ENCODE measurements at regions not wholly inside any gene's neighbourhood (a gene's known extent, or its start where the extent isn't known, plus 50 kb on each side); places are given as distances from the start of the nearest gene placed in this dataset.

GRCh38 chr4:66524781-66525180 is 854.5 kb upstream of the EPHA5 start:
- ChIA-PET CTCF (no interaction called here), POLR2A (no interaction called here)
- DNase-seq (ENCODE audit: extremely low spot score): no peak
- no peak for TF ChIP-seq LEF1 (IDR thresholded peaks at IDR 0.05; ENCODE audit: borderline replicate concordance)
- TF ChIP-seq ZNF384 (IDR thresholded peaks at IDR 0.05): no peak
- TF ChIP-seq ELF4 (IDR thresholded peaks at IDR 0.05): no peak
- no peak for TF ChIP-seq FOXK2 (IDR thresholded peaks at IDR 0.05)
- TF ChIP-seq PKNOX1 (IDR thresholded peaks at IDR 0.05): no peak
- no peak for TF ChIP-seq SUZ12 (IDR thresholded peaks at IDR 0.05)
- TF ChIP-seq FOXA1 (IDR thresholded peaks at IDR 0.05): no peak
- no peak for TF ChIP-seq BHLHE40 (IDR thresholded peaks at IDR 0.05; ENCODE audit: borderline replicate concordance)
- no peak for TF ChIP-seq FOXM1 (IDR thresholded peaks at IDR 0.05; ENCODE audit: borderline replicate concordance)

- ChIA-PET CTCF (no interaction called here), POLR2A (no interaction called here)
- no peak for DNase-seq (ENCODE audit: extremely low spot score)
- TF ChIP-seq ZNF384 (IDR thresholded peaks at IDR 0.05): no peak
Observed at GRCh38 chr4:66522244-66522643, 852.0 kb upstream of the EPHA5 start.

- ChIA-PET CTCF (no interaction called here), POLR2A (no interaction called here)
- no peak for TF ChIP-seq FOXK2 (IDR thresholded peaks at IDR 0.05)
- no peak for TF ChIP-seq ELF4 (IDR thresholded peaks at IDR 0.05)
- TF ChIP-seq FOXA1 (IDR thresholded peaks at IDR 0.05): no peak
- TF ChIP-seq ZNF384 (IDR thresholded peaks at IDR 0.05): no peak
- no peak for TF ChIP-seq NFRKB (IDR thresholded peaks at IDR 0.05)
- no peak for TF ChIP-seq PKNOX1 (IDR thresholded peaks at IDR 0.05)
- no peak for DNase-seq (ENCODE audit: extremely low spot score)
Observed at GRCh38 chr4:66516940-66517339, 846.7 kb upstream of the EPHA5 start.

- POLR2A ChIA-PET: no interaction called here
- DNase-seq (ENCODE audit: extremely low spot score): no peak
- no peak for TF ChIP-seq FOXM1 (IDR thresholded peaks at IDR 0.05; ENCODE audit: borderline replicate concordance)
- TF ChIP-seq HDGF (IDR thresholded peaks at IDR 0.05; ENCODE audit: borderline replicate concordance): no peak
- TF ChIP-seq SUZ12 (IDR thresholded peaks at IDR 0.05): no peak
- no peak for TF ChIP-seq ELF4 (IDR thresholded peaks at IDR 0.05)
- TF ChIP-seq L3MBTL2 (conservative IDR thresholded peaks at IDR 0.05): no peak
- TF ChIP-seq TARDBP (IDR thresholded peaks at IDR 0.05): no peak
- TF ChIP-seq FOXA1 (IDR thresholded peaks at IDR 0.05): no peak
- no peak for TF ChIP-seq BHLHE40 (IDR thresholded peaks at IDR 0.05; ENCODE audit: borderline replicate concordance)
- TF ChIP-seq LEF1 (IDR thresholded peaks at IDR 0.05; ENCODE audit: borderline replicate concordance): no peak
- TF ChIP-seq FOXK2 (IDR thresholded peaks at IDR 0.05): no peak
- TF ChIP-seq SP1 (IDR thresholded peaks at IDR 0.05): no peak
- no peak for TF ChIP-seq CTBP1 (IDR thresholded peaks at IDR 0.05; ENCODE audit: borderline replicate concordance)
- TF ChIP-seq PKNOX1 (IDR thresholded peaks at IDR 0.05): no peak
- TF ChIP-seq NFRKB (IDR thresholded peaks at IDR 0.05): no peak
- CTCF ChIA-PET: no interaction called here
Observed at GRCh38 chr4:66506985-66507384, 836.7 kb upstream of the EPHA5 start.

GRCh38 chr4:66501997-66502396 is 831.7 kb upstream of the EPHA5 start:
- POLR2A ChIA-PET: no interaction called here
- CTCF ChIA-PET: no interaction called here
- TF ChIP-seq SP1 (IDR thresholded peaks at IDR 0.05): no peak
- TF ChIP-seq ARNT (IDR thresholded peaks at IDR 0.05): no peak
- TF ChIP-seq ZNF384 (IDR thresholded peaks at IDR 0.05): no peak
- no peak for TF ChIP-seq TARDBP (IDR thresholded peaks at IDR 0.05)
- TF ChIP-seq SUZ12 (IDR thresholded peaks at IDR 0.05): no peak
- no peak for TF ChIP-seq L3MBTL2 (conservative IDR thresholded peaks at IDR 0.05)
- no peak for TF ChIP-seq NFRKB (IDR thresholded peaks at IDR 0.05)
- TF ChIP-seq BHLHE40 (IDR thresholded peaks at IDR 0.05; ENCODE audit: borderline replicate concordance): no peak
- no peak for TF ChIP-seq LEF1 (IDR thresholded peaks at IDR 0.05; ENCODE audit: borderline replicate concordance)
- TF ChIP-seq PKNOX1 (IDR thresholded peaks at IDR 0.05): no peak
- no peak for TF ChIP-seq FOXM1 (IDR thresholded peaks at IDR 0.05; ENCODE audit: borderline replicate concordance)
- TF ChIP-seq HDGF (IDR thresholded peaks at IDR 0.05; ENCODE audit: borderline replicate concordance): no peak
- TF ChIP-seq FOXA1 (IDR thresholded peaks at IDR 0.05): no peak
- TF ChIP-seq CTBP1 (IDR thresholded peaks at IDR 0.05; ENCODE audit: borderline replicate concordance): no peak
- TF ChIP-seq FOXK2 (IDR thresholded peaks at IDR 0.05): no peak
- TF ChIP-seq ELF4 (IDR thresholded peaks at IDR 0.05): no peak
- no peak for DNase-seq (ENCODE audit: extremely low spot score)

GRCh38 chr4:66490729-66491128 is 820.4 kb upstream of the EPHA5 start:
- DNase-seq (ENCODE audit: extremely low spot score): no peak
- POLR2A ChIA-PET: interaction anchor here (0.5 kb wide), 1 partner anchor 313 kb away, joined by 3 read pairs; no protein-coding TSS in a partner anchor
- CTCF ChIA-PET: no interaction called here
- TF ChIP-seq TARDBP (IDR thresholded peaks at IDR 0.05): no peak
- TF ChIP-seq SP1 (IDR thresholded peaks at IDR 0.05): no peak
- TF ChIP-seq ZNF384 (IDR thresholded peaks at IDR 0.05): no peak
- no peak for TF ChIP-seq ELF4 (IDR thresholded peaks at IDR 0.05)
- no peak for TF ChIP-seq PKNOX1 (IDR thresholded peaks at IDR 0.05)
- no peak for TF ChIP-seq ARNT (IDR thresholded peaks at IDR 0.05)
- TF ChIP-seq FOXA1 (IDR thresholded peaks at IDR 0.05): no peak
- TF ChIP-seq BHLHE40 (IDR thresholded peaks at IDR 0.05; ENCODE audit: borderline replicate concordance): no peak
- TF ChIP-seq CTBP1 (IDR thresholded peaks at IDR 0.05; ENCODE audit: borderline replicate concordance): no peak
- no peak for TF ChIP-seq HDGF (IDR thresholded peaks at IDR 0.05; ENCODE audit: borderline replicate concordance)
- no peak for TF ChIP-seq FOXM1 (IDR thresholded peaks at IDR 0.05; ENCODE audit: borderline replicate concordance)
